ENCODE measurements at regions not wholly inside any gene's neighbourhood (a gene's known extent, or its start where the extent isn't known, plus 50 kb on each side); places are given as distances from the start of the nearest gene placed in this dataset.

DNA sequence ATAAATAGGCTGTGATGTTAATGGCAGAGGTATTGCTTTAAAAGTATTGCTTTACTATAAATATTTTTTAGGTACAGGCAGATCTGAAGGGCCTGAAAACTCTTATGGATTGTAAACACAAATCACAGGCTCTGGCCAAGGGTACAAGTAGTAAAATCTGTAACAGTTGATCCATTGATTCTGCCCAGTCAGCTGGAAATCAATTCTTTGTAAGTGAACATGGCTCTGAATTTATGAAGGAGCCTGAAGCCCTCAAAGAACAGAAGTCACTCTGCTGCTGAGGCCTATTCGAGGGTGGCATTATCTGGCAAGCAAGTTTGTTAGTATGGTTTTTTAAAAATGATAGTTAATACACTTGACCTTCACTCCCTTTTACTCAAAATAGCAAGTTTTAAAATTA is 834.0 kb upstream of the TMPRSS15 start:
- DNase-seq (ENCODE audit: low read depth), result no peak
- TF ChIP-seq POLR2A (IDR thresholded peaks at IDR 0.05; ENCODE audit: extremely low read depth, insufficient read length) (no peak), MYC (IDR thresholded peaks at IDR 0.05; ENCODE audit: low read depth, low read length) (no peak)
- TF ChIP-seq, protein P1, sequence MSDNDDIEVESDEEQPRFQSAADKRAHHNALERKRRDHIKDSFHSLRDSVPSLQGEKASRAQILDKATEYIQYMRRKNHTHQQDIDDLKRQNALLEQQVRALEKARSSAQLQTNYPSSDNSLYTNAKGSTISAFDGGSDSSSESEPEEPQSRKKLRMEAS (IDR thresholded peaks at IDR 0.05; ENCODE audit: low read depth, low read length), result no peak
- TF ChIP-seq, protein P2, sequence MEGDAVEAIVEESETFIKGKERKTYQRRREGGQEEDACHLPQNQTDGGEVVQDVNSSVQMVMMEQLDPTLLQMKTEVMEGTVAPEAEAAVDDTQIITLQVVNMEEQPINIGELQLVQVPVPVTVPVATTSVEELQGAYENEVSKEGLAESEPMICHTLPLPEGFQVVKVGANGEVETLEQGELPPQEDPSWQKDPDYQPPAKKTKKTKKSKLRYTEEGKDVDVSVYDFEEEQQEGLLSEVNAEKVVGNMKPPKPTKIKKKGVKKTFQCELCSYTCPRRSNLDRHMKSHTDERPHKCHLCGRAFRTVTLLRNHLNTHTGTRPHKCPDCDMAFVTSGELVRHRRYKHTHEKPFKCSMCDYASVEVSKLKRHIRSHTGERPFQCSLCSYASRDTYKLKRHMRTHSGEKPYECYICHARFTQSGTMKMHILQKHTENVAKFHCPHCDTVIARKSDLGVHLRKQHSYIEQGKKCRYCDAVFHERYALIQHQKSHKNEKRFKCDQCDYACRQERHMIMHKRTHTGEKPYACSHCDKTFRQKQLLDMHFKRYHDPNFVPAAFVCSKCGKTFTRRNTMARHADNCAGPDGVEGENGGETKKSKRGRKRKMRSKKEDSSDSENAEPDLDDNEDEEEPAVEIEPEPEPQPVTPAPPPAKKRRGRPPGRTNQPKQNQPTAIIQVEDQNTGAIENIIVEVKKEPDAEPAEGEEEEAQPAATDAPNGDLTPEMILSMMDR (IDR thresholded peaks at IDR 0.05; ENCODE audit: low read depth, low read length), result no peak

DNA sequence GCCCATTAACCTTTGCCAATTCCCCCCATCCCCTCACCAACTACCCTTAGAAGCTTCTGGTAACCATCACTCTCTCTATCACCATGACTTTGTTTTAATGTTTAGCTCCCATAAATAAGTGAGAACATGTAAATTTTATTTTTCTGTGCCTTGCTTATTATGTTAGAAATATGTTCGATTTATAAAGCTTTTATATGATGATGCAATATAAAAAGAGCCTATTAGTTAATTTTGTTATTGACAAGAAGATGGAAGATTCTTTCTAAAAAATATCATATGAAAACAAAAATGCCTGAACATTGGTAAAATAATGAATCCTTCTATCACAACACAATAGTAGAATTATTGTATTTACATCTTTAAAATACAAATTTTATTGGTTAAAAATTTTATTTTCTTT is 836.1 kb upstream of the TMPRSS15 start:
- DNase-seq (ENCODE audit: low read depth), result no peak
- no peak overlapping the region for H3K4me3 ChIP-seq (ENCODE audit: low read depth, low read length)
- TF ChIP-seq, protein P1 (IDR thresholded peaks at IDR 0.05; ENCODE audit: low read depth, low read length), result no peak
- TF ChIP-seq, protein P2 (IDR thresholded peaks at IDR 0.05; ENCODE audit: low read depth, low read length), result no peak
- no peak for TF ChIP-seq MYC (IDR thresholded peaks at IDR 0.05; ENCODE audit: low read depth, low read length)
- no peak for TF ChIP-seq POLR2A (IDR thresholded peaks at IDR 0.05; ENCODE audit: extremely low read depth, insufficient read length)

More for the DNA sequence above, 834.0 kb upstream of the TMPRSS15 start:
- no peak overlapping the region for H3K4me3 ChIP-seq (ENCODE audit: low read depth, low read length)

DNA sequence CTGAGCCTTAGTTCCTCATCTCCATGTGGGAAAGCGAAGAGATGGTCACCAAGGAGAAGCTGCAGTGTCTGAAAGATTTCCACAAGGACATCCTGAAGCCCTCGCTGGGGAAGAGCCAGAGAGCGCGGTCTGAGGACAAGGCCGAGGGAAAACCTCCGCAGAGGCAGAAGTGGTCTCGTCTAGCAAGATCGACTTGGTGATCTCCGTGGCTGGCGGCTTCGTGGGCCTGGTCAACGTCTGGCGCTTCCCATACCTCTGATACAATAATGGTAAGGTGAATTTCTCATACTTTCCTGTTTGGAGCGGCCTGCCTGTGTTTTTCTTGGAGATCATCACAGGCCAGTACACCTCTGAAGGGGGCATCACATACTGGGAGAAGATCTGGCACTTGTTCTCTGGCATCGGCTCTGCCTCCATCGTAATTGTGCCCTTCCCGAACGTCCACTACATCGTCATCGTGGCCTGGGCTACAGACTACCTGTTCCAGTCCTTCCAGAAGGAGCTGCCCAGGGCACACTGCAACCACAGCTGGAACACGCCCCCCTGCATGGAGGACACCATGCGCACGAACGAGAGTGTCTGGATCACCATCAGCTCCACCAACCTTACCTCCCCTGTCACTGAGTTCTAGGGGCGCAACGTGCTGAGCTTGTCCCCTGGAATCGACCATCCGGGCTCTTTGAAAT is 841.1 kb upstream of the TMPRSS15 start:
- no peak overlapping the region for H3K4me3 ChIP-seq (ENCODE audit: low read depth, low read length)
- TF ChIP-seq MYC (IDR thresholded peaks at IDR 0.05; ENCODE audit: low read depth, low read length) (no peak), POLR2A (IDR thresholded peaks at IDR 0.05; ENCODE audit: extremely low read depth, insufficient read length) (no peak)
- TF ChIP-seq, protein P2 (IDR thresholded peaks at IDR 0.05; ENCODE audit: low read depth, low read length), result no peak
- TF ChIP-seq, protein P1 (IDR thresholded peaks at IDR 0.05; ENCODE audit: low read depth, low read length), result no peak
- no peak for DNase-seq (ENCODE audit: low read depth)

DNA sequence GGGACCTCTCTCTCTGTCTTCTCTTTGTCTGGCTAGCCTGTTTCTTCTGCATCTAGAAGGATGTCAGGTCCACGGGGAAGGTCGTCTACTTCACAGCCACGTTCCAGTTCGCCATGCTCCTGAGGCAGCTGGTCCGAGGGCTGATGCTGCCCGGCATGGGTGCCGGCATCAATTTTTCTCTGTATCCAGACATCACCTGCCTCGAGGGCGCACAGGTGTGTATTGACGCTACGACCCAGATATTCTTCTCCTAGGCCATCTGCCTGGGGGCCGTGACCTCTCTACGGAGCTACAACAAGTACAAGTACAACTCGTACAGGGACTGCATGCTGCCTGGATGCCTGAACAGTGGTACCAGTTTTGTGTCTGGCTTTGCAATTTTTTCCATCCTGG is 841.6 kb upstream of the TMPRSS15 start:
- H3K4me3 ChIP-seq (ENCODE audit: low read depth, low read length), result no peak overlapping the region
- DNase-seq (ENCODE audit: low read depth), result no peak
- TF ChIP-seq POLR2A (IDR thresholded peaks at IDR 0.05; ENCODE audit: extremely low read depth, insufficient read length) (no peak), MYC (IDR thresholded peaks at IDR 0.05; ENCODE audit: low read depth, low read length) (no peak)
- TF ChIP-seq, protein P1 (IDR thresholded peaks at IDR 0.05; ENCODE audit: low read depth, low read length), result no peak
- TF ChIP-seq, protein P2 (IDR thresholded peaks at IDR 0.05; ENCODE audit: low read depth, low read length), result no peak

DNA sequence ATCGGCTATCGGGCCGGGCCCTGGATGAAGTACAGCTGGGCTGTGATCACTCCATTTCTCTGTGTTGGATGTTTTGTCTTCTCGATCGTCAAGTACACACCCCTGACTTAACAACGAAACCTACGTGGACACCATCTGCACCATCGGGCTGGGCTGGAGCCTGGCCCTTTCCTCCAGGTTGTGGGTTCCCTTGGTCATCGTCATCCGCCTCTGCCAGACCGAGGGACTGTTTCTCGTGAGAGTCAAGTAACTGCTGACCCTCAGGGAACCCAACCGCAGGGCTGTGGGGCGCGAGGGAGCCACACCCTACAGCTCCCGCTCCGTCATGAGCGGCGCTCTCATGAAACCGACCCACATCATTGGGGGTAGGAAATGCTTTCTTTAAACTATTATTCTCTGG is 842.4 kb upstream of the TMPRSS15 start:
- no peak for DNase-seq (ENCODE audit: low read depth)
- TF ChIP-seq POLR2A (IDR thresholded peaks at IDR 0.05; ENCODE audit: extremely low read depth, insufficient read length), result no peak
- TF ChIP-seq, protein P2 (IDR thresholded peaks at IDR 0.05; ENCODE audit: low read depth, low read length), result no peak
- TF ChIP-seq, protein P1 (IDR thresholded peaks at IDR 0.05; ENCODE audit: low read depth, low read length), result no peak
- TF ChIP-seq MYC (IDR thresholded peaks at IDR 0.05; ENCODE audit: low read depth, low read length), result no peak
- H3K4me3 ChIP-seq (ENCODE audit: low read depth, low read length), result no peak overlapping the region
